AG09319 (cell line): ENCODE measurements at regions not wholly inside any gene's neighbourhood (a gene's known extent, or its start where the extent isn't known, plus 50 kb on each side); places are given as distances from the start of the nearest gene placed in this dataset.

Experiments
- DNase-seq: peaks from one replicate; pipeline ENCODE4 v3.0.0-alpha.2; 2010; ENCODE audit warnings: low read depth; ENCODE audit errors: extremely low read depth
- TF ChIP-seq, protein P1 (sequence below): IDR thresholded peaks from 2 replicates; pipeline ENCODE4 v1.5.1; 2011; ENCODE audit warnings: low read depth, mild to moderate bottlenecking, inconsistent platforms, low read length, moderate library complexity

DNA sequence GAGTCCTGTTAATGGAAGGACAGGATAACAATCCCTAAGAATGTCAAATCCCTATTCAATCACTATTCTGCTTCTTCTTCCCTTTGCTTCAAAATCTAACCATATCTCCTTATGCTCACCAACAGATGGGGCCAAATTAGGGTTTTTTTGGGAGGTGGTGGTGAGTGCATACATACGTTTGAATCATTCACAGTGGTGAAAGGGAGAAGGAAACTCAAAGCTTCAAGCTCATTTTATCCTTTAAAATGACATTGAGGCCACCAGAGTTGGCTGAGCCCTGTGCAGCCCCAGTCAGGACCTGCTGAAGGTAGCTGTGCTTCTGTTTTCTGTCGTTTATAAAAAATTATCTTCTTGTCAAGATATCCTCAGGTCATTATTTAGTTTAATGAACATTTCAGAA lies 607.5 kb upstream of the AGTR1 start:
- no peak for DNase-seq
- TF ChIP-seq, protein P1, sequence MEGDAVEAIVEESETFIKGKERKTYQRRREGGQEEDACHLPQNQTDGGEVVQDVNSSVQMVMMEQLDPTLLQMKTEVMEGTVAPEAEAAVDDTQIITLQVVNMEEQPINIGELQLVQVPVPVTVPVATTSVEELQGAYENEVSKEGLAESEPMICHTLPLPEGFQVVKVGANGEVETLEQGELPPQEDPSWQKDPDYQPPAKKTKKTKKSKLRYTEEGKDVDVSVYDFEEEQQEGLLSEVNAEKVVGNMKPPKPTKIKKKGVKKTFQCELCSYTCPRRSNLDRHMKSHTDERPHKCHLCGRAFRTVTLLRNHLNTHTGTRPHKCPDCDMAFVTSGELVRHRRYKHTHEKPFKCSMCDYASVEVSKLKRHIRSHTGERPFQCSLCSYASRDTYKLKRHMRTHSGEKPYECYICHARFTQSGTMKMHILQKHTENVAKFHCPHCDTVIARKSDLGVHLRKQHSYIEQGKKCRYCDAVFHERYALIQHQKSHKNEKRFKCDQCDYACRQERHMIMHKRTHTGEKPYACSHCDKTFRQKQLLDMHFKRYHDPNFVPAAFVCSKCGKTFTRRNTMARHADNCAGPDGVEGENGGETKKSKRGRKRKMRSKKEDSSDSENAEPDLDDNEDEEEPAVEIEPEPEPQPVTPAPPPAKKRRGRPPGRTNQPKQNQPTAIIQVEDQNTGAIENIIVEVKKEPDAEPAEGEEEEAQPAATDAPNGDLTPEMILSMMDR, result no peak

DNA sequence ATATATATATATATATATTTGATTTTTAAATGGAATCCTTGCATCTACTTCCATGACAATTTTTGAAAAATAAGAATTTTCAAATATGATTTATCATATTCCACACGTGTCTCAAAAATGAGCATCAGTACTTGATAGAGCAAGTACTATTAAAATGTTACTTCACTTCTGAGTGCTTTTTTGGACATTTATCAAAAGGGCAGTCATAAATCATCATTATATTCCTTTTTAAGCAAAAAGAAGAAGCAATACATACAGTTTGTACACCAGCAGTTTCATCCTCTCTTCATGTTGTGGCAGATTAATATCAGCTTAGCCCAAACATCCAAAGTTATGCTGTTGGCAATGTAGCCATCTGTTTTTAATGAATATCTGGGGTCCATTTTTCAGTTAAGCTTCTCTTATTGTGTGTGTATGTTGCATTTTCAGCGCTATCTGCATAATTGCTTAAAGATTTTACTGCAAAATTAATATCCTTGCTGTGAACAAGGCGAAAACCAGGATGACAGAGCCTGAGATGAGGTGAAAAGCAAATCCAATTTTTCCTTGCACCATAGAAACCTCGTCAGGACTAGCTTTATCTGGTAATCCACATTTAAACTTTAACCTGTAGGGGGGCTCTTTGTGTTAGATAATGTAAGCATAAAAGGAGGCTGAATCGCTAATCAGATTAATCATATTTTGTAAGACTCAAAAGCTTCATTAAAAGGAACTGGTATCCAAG lies 604.9 kb upstream of the AGTR1 start:
- no peak for DNase-seq
- TF ChIP-seq, protein P1, result no peak

DNA sequence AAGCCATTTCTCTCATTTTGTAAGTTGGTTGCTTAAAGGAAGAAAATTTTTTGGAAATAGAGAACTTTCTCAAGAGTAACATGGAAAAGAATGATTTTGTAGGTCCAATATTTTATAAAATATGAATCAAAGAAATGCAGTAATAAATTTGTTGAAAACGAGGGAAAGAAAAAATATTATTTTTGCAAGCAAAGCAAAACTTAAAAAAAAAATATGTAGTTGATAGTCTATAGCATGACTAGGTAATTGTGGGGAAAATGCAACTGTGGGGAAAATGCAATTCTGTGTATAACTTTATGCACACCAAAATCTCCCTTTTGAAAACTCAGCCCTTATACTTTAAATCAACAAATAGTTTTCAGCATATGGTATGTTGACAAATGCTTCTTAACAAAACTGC lies 604.0 kb upstream of the AGTR1 start:
- TF ChIP-seq, protein P1, result no peak
- DNase-seq, result no peak

GRCh38 chr3:148095962-148096361 lies 601.7 kb upstream of the AGTR1 start:
- DNase-seq, result no peak
- TF ChIP-seq, protein P1, result no peak

DNA sequence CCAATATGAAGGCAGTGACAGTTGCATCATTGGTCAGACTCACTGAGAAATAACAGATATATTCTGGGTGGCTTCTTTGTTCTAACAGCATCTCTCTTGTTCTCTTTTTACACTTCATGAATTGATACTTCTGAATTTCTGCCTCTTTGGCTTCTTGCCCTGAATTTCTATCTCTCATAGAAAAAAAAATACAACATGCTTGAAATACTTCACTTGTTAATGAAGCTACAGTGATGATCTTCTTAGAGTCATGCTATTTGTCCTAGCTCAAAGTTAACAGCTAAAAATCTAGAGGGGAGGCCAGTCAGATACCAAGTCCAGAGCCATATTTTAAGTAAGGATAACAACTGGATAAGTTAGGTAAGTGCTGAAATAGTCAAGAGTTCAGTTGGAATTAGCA lies 597.2 kb upstream of the AGTR1 start:
- TF ChIP-seq, protein P1, result no peak

GRCh38 chr3:148101061-148101460 lies 596.6 kb upstream of the AGTR1 start:
- DNase-seq, result peak; percentile 2
- TF ChIP-seq, protein P1, result no peak

More for the DNA sequence above, 597.2 kb upstream of the AGTR1 start:
- DNase-seq, result no peak

DNA sequence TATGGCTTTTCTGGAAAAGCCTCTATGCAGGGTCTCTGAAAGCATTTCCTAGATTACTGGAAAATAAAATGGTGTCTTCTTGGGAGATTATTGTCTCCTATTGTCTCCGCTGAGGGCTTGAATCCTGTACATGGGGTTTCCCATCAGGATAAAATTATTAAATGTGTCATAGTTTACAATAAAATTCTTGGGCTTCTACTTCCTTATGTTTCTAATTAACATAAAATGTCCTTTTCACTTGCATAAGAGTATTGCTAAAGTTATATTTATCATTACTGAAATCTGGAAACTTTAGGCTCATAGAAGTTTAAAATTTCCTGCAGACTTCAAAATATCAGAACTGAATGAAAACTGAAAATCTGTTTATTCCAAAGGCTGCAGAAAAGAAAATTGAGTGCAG lies 595.5 kb upstream of the AGTR1 start:
- peak; percentile 8 for DNase-seq
- TF ChIP-seq, protein P1, result no peak
